Globus pallidus (tissue), 1 donor: ENCODE measurements at regions not wholly inside any gene's neighbourhood (a gene's known extent, or its start where the extent isn't known, plus 50 kb on each side); places are given as distances from the start of the nearest gene placed in this dataset.
"Not testable (repeated sequence)": the region's sequence is repeated elsewhere in the genome, so short reads cannot be mapped to it uniquely, and the experiment has no call there.

Experiments
- DNase-seq: peaks from one replicate; pipeline ENCODE4 v3.0.0-alpha.2; 2015; ENCODE audit warnings: low spot score

- DNase-seq, result no peak
These were observed 81.1 kb downstream of the ARL6IP4 start for GRCh38 chr12:123061441-123062205.

- DNase-seq, result no peak
These were observed 79.0 kb downstream of the ARL6IP4 start for GRCh38 chr12:123059500-123059899.

- DNase-seq, result no peak
These were observed 78.5 kb downstream of the ARL6IP4 start for GRCh38 chr12:123058980-123059379.

- DNase-seq, result no peak
These were observed 78.0 kb downstream of the ARL6IP4 start for GRCh38 chr12:123058481-123058880.

- no peak for DNase-seq
These were observed 77.2 kb downstream of the ARL6IP4 start for GRCh38 chr12:123057513-123058265.

- no peak for DNase-seq
These were observed 76.2 kb downstream of the ARL6IP4 start for GRCh38 chr12:123056709-123057108.

- no peak for DNase-seq
These were observed 75.6 kb downstream of the ARL6IP4 start for GRCh38 chr12:123056053-123056452.

- no peak for DNase-seq
These were observed 74.8 kb downstream of the ARL6IP4 start for GRCh38 chr12:123055281-123055766.

GRCh38 chr12:123054371-123054770, 73.9 kb downstream of the ARL6IP4 start:
- DNase-seq, result no peak

- no peak for DNase-seq
These were observed 71.1 kb downstream of the ARL6IP4 start for GRCh38 chr12:123051556-123051955.

GRCh38 chr12:123050913-123051312, 70.4 kb downstream of the ARL6IP4 start:
- DNase-seq, result no peak

- no peak for DNase-seq
These were observed 69.9 kb downstream of the ARL6IP4 start for GRCh38 chr12:123050331-123050831.

- no peak for DNase-seq
These were observed 69.1 kb downstream of the ARL6IP4 start for GRCh38 chr12:123049398-123050240.

GRCh38 chr12:123047892-123048291, 67.4 kb downstream of the ARL6IP4 start:
- not testable (repeated sequence) for DNase-seq

- DNase-seq, result no peak
These were observed 66.8 kb downstream of the ARL6IP4 start for GRCh38 chr12:123047289-123047688.

- no peak for DNase-seq
These were observed 66.0 kb downstream of the ARL6IP4 start for GRCh38 chr12:123046431-123046830.

GRCh38 chr12:123045678-123046077, 65.2 kb downstream of the ARL6IP4 start:
- no peak for DNase-seq

GRCh38 chr12:123044351-123044750, 63.9 kb downstream of the ARL6IP4 start:
- DNase-seq, result no peak

GRCh38 chr12:123043536-123044001, 63.1 kb downstream of the ARL6IP4 start:
- DNase-seq, result peak; percentile 47

- DNase-seq, result no peak
These were observed 62.4 kb downstream of the ARL6IP4 start for GRCh38 chr12:123042833-123043232.

- no peak for DNase-seq
These were observed 61.6 kb downstream of the ARL6IP4 start for GRCh38 chr12:123041811-123042655.
